GM19240 (cell line): ENCODE measurements at regions not wholly inside any gene's neighbourhood (a gene's known extent, or its start where the extent isn't known, plus 50 kb on each side); places are given as distances from the start of the nearest gene placed in this dataset.

ENCODE experiments used
- DNase-seq: peaks from one replicate; pipeline ENCODE4 v3.0.0; 2011; ENCODE audit warnings: low spot score; ENCODE audit not compliant: insufficient read length

GRCh38 chr1:98047171-98047570, 126.3 kb upstream of the DPYD start:
- DNase-seq = no peak

- no peak for DNase-seq
Observed at GRCh38 chr1:98045767-98046641, 125.2 kb upstream of the DPYD start.

- DNase-seq = no peak
Observed at GRCh38 chr1:98045211-98045766, 124.5 kb upstream of the DPYD start.

GRCh38 chr1:98044766-98045165, 123.9 kb upstream of the DPYD start:
- no peak for DNase-seq

GRCh38 chr1:98044071-98044697, 123.3 kb upstream of the DPYD start:
- DNase-seq = no peak

- no peak for DNase-seq
Observed at GRCh38 chr1:98035602-98036002, 114.8 kb upstream of the DPYD start.

GRCh38 chr1:98034505-98034904, 113.7 kb upstream of the DPYD start:
- DNase-seq = no peak

GRCh38 chr1:98032958-98033357, 112.1 kb upstream of the DPYD start:
- no peak for DNase-seq

GRCh38 chr1:98030976-98031375, 110.1 kb upstream of the DPYD start:
- no peak for DNase-seq

- no peak for DNase-seq
Observed at GRCh38 chr1:98030483-98030882, 109.6 kb upstream of the DPYD start.

- DNase-seq = no peak
Observed at GRCh38 chr1:98028800-98029199, 108.0 kb upstream of the DPYD start.

GRCh38 chr1:98027103-98027705, 106.4 kb upstream of the DPYD start:
- DNase-seq = no peak

GRCh38 chr1:98025858-98026257, 105.0 kb upstream of the DPYD start:
- no peak for DNase-seq

- DNase-seq = no peak
Observed at GRCh38 chr1:98021126-98021525, 100.3 kb upstream of the DPYD start.

GRCh38 chr1:98019747-98020146, 98.9 kb upstream of the DPYD start:
- no peak for DNase-seq

- DNase-seq = no peak
Observed at GRCh38 chr1:98018074-98018473, 97.2 kb upstream of the DPYD start.

GRCh38 chr1:98017184-98017583, 96.3 kb upstream of the DPYD start:
- no peak for DNase-seq

GRCh38 chr1:98008373-98008772, 87.5 kb upstream of the DPYD start:
- DNase-seq = no peak

GRCh38 chr1:98005326-98006010, 84.6 kb upstream of the DPYD start:
- no peak for DNase-seq

- no peak for DNase-seq
Observed at GRCh38 chr1:98003442-98003841, 82.6 kb upstream of the DPYD start.

- no peak for DNase-seq
Observed at GRCh38 chr1:98002288-98002687, 81.5 kb upstream of the DPYD start.

GRCh38 chr1:98001764-98002163, 80.9 kb upstream of the DPYD start:
- DNase-seq = no peak
